Right lobe of liver (tissue), 6 donors: ENCODE measurements at regions not wholly inside any gene's neighbourhood (a gene's known extent, or its start where the extent isn't known, plus 50 kb on each side); places are given as distances from the start of the nearest gene placed in this dataset.
"Not testable (repeated sequence)": the region's sequence is repeated elsewhere in the genome, so short reads cannot be mapped to it uniquely, and the experiment has no call there.

Experiments used
- ATAC-seq, 4 donors: fragments of 200-7000 bp; cut with Tn5 transposase; one replicate each; pipeline ENCODE4 v1.9.1; 2020; ENCODE audit warnings: mild to moderate bottlenecking in 4 of 4, moderate library complexity in 4 of 4
- DNase-seq, 3 donors: peaks; one replicate each; pipeline ENCODE4 v3.0.0-alpha.2; 2020
- H3K27ac ChIP-seq, 3 donors: fragments of 200-600 bp; one replicate each; pipeline ENCODE4 v1.8.0; 2022
- H3K27me3 ChIP-seq, 2 donors: fragments of 200-600 bp; one replicate each; pipeline ENCODE4 v1.8.0; 2022
- H3K36me3 ChIP-seq, 4 donors: fragments of 200-600 bp; sonication (generic) in 1 of 4; one replicate each; pipeline versions ENCODE4 v1.5.1 to v1.8.0; 2017 to 2022; ENCODE audit warnings: control low read depth in 1 of 4
- H3K4me1 ChIP-seq, 4 donors: fragments of 200-600 bp; sonication (generic) in 1 of 4; one replicate each; pipeline versions ENCODE4 v1.5.1 to v1.8.0; 2017 to 2022; ENCODE audit warnings: control low read depth in 1 of 4
- H3K4me3 ChIP-seq, 3 donors: fragments of 200-600 bp; one replicate each; pipeline ENCODE4 v1.8.0; 2022
- H3K9me3 ChIP-seq, 4 donors: fragments of 200-600 bp; sonication (generic) in 1 of 4; one replicate each; pipeline versions ENCODE4 v1.5.1 to v1.8.0; 2017 to 2022; ENCODE audit warnings: control low read depth in 1 of 4
- POLR2A ChIP-seq: fragments of 450-650 bp; IDR thresholded peaks from one replicate; pipeline ENCODE4 v1.6.1; 2017; ENCODE audit warnings: antibody characterized with exemption, mild to moderate bottlenecking
- WGBS: methylation state at CpG from one replicate; pipeline ENCODE4 v1.1.6; 2018; ENCODE audit warnings: low coverage, low lambda C conversion rate; ENCODE audit not compliant: insufficient coverage; ENCODE audit errors: missing lambda C conversion rate; 5-methylcytosine and 5-hydroxymethylcytosine counted together
- intact Hi-C, 2 donors: fragments of 100-400 bp; cut with DNase I; formaldehyde crosslinking; loops; one replicate each; pipeline versions ENCODE4 v1.11.2 to v1.14.1; 2022
- TF ChIP-seq, protein P1 (sequence below), 4 donors: fragments of 200-600 bp in 3 of 4; fragments of 450-650 bp in 1 of 4; IDR thresholded peaks; one replicate each; pipeline versions ENCODE4 v1.5.1 to v1.8.0; 2016 to 2022; ENCODE audit warnings: antibody characterized with exemption in 4 of 4, mild to moderate bottlenecking in 2 of 4
- donor health status: DM: no; HTN: yes; CAD: no.
- donor health status: DM: no; HTN: no; CAD: no.
- donor health status: DM: no; HTN: no; CAD: no.
- donor health status: DM: no; HTN: yes; CAD: no.
- donor health status: DM: no; HTN: yes; CAD: no.

DNA sequence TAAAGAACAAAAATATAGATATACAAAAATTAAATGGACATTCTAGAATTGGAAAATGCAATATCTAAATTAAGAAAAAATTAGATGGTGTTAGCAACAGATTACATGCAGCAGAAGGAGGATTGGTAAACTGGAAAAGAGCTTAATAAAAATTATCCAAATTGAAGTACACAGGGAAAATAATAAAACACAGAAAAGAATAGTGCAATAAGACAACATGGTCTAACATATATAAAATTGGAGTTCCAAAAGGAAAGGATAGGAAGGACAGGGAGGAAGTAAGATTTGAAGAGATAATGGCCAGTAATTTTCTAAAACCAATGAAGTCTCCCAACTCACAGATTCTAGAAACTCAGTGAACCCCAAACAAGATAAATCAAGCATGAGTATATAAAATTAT, 194.5 kb downstream of the TBX18 start:
- Histone ChIP-seq H3K36me3 (no peaks in the 10 kb centered on the region), H3K4me3 (no peak overlapping the region), H3K4me1 (no peaks in the 10 kb centered on the region), H3K27ac (no peak overlapping the region), H3K9me3 (no peaks in the 10 kb centered on the region), H3K27me3 (no peaks in the 10 kb centered on the region)
- DNase-seq (no peak), ATAC-seq (no peak)
- TF ChIP-seq, protein P1, sequence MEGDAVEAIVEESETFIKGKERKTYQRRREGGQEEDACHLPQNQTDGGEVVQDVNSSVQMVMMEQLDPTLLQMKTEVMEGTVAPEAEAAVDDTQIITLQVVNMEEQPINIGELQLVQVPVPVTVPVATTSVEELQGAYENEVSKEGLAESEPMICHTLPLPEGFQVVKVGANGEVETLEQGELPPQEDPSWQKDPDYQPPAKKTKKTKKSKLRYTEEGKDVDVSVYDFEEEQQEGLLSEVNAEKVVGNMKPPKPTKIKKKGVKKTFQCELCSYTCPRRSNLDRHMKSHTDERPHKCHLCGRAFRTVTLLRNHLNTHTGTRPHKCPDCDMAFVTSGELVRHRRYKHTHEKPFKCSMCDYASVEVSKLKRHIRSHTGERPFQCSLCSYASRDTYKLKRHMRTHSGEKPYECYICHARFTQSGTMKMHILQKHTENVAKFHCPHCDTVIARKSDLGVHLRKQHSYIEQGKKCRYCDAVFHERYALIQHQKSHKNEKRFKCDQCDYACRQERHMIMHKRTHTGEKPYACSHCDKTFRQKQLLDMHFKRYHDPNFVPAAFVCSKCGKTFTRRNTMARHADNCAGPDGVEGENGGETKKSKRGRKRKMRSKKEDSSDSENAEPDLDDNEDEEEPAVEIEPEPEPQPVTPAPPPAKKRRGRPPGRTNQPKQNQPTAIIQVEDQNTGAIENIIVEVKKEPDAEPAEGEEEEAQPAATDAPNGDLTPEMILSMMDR (IDR thresholded peaks at IDR 0.05): no peak
- no peak for TF ChIP-seq POLR2A
- intact Hi-C loops: no loop called here

DNA sequence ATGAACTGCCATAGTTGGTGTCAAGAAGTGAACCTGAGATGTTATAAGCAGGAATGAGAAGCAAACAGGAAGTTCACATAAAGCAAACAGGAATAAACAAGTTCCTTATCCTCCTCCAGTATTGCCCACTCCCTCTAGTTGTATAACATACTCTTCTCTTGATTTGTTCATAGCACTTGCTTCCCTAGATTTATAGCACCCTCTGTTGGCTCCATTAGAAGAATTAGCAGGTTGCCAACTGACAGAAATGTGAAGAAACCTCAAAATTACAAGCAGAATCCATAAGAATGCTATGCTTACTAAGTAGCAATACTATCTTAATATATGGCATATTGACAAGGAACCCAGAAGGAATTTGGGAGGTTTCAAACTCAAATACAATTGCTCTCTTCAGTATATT, 195.4 kb downstream of the TBX18 start:
- no peak overlapping the region for H3K4me3 ChIP-seq
- ATAC-seq: peak; percentile 50 to 73 (median 63)
- H3K36me3 ChIP-seq: no peaks in the 10 kb centered on the region
- no peaks in the 10 kb centered on the region for H3K4me1 ChIP-seq
- TF ChIP-seq POLR2A: no peak
- TF ChIP-seq, protein P1 (IDR thresholded peaks at IDR 0.05): peak; percentile 37 to 46 (median 41)
- intact Hi-C loops: no loop called here
- H3K27ac ChIP-seq: no peak overlapping the region
- no peak for DNase-seq
- H3K9me3 ChIP-seq: no peaks in the 10 kb centered on the region
- H3K27me3 ChIP-seq: no peaks in the 10 kb centered on the region

DNA sequence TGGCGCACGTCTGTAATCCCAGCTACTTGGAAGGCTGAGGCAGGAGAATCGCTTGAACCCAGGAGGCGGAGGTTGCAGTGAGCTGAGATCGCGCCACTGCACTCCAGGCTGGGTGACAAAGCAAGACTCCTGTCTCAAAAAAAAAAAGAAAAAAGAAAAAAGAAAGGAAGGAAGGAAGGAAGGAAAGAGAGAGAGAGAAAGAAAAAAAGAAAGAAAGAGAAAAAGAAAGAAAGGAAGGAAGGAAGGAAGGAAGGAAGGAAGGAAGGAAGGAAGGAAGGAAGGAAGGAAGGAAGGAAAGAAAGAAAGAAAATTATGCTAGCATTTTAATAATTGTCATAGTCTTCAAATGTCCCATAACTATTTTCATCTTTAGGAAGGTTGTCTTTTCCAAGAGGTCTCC, 198.7 kb downstream of the TBX18 start:
- WGBS: 77% methylated on average over 6 of the region's 6 CpGs
- not testable (repeated sequence) for H3K27ac ChIP-seq

DNA sequence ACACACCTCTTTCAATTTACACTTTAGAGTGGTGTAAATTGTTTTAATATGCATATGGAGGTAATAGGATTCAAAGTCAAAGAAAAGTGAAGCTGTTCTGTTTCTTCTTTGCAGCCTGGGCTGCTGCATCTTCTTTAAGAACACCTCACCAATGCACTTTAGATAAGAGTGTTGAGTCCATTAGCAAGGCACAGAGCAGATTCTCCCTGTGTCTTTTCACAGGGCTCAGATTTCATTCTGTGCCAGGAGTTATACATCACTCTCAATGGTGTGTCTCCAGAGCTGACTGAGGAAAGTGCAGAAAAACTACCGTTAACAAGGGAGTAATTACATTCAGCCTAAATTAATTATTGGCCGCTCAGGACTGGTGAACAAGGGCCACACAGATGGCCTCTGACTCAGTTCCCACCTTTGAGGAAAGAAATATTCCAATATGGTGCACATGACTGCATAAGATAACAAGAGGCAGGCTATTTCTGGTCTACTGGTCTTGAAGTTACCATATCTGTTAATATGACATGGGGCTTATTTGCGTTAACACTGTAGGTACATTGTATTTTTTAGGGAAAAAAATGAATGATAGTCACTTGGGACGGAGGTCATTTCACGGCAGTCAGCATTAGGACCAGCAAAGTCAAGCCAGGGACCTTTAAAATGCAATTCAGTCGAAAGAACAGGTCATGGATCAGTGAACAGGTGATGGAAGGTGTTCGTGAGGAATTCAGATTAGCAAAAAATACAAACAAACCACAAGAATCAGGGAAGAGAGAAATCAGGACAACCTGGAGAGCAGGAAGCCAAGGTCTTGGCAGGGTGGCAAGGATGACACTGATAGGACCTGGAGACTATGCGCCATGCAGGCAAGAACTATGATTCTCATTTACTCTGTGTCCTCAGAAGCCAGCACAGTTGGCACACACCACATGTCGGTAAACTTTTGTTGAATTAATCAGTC, 203.7 kb downstream of the TBX18 start:
- H3K4me3 ChIP-seq: no peak overlapping the region
- no peaks in the 10 kb centered on the region for H3K27me3 ChIP-seq
- intact Hi-C loops: no loop called here
- DNase-seq: no peak
- H3K36me3 ChIP-seq: no peaks in the 10 kb centered on the region
- TF ChIP-seq, protein P1 (IDR thresholded peaks at IDR 0.05): no peak
- no peak for TF ChIP-seq POLR2A
- 61% methylated on average over 8 of the region's 9 CpGs for WGBS
- H3K27ac ChIP-seq: no peak overlapping the region
- H3K4me1 ChIP-seq: no peaks in the 10 kb centered on the region
- peaks cover 0 to 3% (median 0%) of the 10 kb centered on the region in 4 donors for H3K9me3 ChIP-seq
- no peak for ATAC-seq

More for the DNA sequence above, 198.7 kb downstream of the TBX18 start:
- H3K27me3 ChIP-seq, intact Hi-C loops, H3K36me3 ChIP-seq, DNase-seq, H3K4me1 ChIP-seq, ATAC-seq, H3K4me3 ChIP-seq, H3K9me3 ChIP-seq: not testable (repeated sequence)

DNA sequence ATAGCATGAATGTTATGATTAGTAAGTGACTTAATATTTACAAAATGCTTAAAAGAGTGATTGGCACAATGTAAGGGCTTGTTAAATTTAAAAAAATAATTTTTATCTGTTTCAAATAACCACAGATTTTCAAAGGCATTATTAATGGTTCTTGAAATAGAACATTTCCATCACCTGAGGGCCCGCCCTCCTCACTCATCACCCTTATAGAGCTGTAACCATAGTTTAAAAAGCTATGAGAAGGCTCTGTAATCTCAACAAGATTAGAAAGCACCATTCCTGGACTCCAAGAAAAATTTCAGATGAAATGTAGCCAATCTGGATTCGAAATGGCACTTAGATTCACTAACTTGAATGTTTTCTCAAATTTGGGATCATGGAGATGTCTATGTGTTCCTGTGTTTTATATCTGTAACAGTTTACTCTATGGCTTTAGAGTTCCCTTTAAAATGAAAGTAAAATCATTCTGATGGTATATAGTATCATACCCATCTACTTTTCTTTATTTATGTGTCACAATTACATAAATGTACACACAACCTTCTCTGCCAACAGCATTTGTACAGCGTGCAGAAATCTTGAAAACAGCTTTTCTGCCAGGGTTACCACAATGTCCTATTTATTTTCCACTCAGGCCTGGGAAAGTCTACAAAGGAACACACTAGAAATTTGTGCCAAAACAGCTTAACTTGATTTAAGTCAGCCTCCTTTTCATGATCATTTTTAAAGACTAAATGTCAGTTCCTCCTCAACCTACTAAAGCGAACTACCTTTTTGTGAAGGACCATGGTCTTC, 207.7 kb downstream of the TBX18 start:
- no peaks in the 10 kb centered on the region for H3K4me1 ChIP-seq
- no peaks in the 10 kb centered on the region for H3K27me3 ChIP-seq
- H3K4me3 ChIP-seq: no peak overlapping the region
- no peaks in the 10 kb centered on the region for H3K36me3 ChIP-seq
- peaks cover 0 to 3% (median 0%) of the 10 kb centered on the region in 4 donors for H3K9me3 ChIP-seq
- DNase-seq: no peak
- TF ChIP-seq, protein P1 (IDR thresholded peaks at IDR 0.05): no peak
- no peak for TF ChIP-seq POLR2A
- no peak overlapping the region for H3K27ac ChIP-seq
- WGBS: 57% methylated on average over 4 of the region's 4 CpGs
- intact Hi-C loops: no loop called here
- ATAC-seq: no peak
